Ovary (tissue), 3 donors: ENCODE measurements at regions not wholly inside any gene's neighbourhood (a gene's known extent, or its start where the extent isn't known, plus 50 kb on each side); places are given as distances from the start of the nearest gene placed in this dataset.

Experiments used
- CTCF ChIP-seq, 3 donors: fragments of 450-650 bp in 2 of 3; fragments of 200-600 bp in 1 of 3; IDR thresholded peaks; one replicate each; pipeline versions ENCODE4 v1.5.1 to v1.8.0; 2016 to 2022; ENCODE audit warnings: antibody characterized with exemption in 3 of 3, mild to moderate bottlenecking in 1 of 3
- EP300 ChIP-seq: sonication (generic); formaldehyde crosslinking; IDR thresholded peaks from one replicate; pipeline ENCODE4 v1.6.1; 2017; ENCODE audit warnings: antibody characterized with exemption
- POLR2A ChIP-seq: fragments of 450-650 bp; IDR thresholded peaks from one replicate; pipeline ENCODE4 v1.6.1; 2017; ENCODE audit warnings: antibody characterized with exemption, mild to moderate bottlenecking, moderate library complexity
- donor health status: DM: no; HTN: no; CAD: no.

DNA sequence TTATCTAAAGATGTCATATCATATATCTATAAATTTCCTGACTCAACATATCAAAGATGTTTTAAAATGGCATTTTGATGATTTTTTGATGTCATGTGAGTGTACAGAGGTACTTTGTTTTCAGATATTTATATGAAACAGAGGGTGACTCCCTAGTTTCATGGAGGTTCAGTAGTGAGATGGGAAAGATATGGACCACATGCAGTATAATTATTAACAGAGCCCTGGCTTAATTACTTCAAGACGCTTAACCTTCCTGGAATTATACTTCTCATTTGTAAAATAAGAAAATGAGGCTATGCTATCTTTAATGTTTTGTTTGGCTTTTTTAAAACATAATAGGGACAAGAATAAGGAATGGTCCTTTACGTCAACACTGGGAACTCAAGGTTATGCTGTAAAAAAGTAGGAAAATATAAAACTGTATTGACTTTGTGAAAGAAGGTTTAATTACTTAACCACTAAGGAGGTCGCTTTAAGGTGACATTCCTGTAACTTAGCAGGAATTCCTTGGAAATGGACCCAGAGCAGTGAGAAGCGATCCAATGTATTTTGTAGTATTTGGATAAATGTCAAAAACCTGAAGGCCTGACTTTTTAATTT lies 821.0 kb upstream of the IGFBP3 start:
- TF ChIP-seq POLR2A (no peak), CTCF (IDR thresholded peaks at IDR 0.05) (no peak), EP300 (no peak)
